HG02623 (cell line): ENCODE measurements at regions not wholly inside any gene's neighbourhood (a gene's known extent, or its start where the extent isn't known, plus 50 kb on each side); places are given as distances from the start of the nearest gene placed in this dataset.
"Not testable (repeated sequence)": the region's sequence is repeated elsewhere in the genome, so short reads cannot be mapped to it uniquely, and the experiment has no call there.

ENCODE experiments used
- ATAC-seq: cut with Tn5 transposase; IDR thresholded peaks from one replicate; pipeline ENCODE4 v1.9.1; 2021; ENCODE audit warnings: moderate library complexity; ENCODE audit not compliant: unreplicated experiment

GRCh38 chr4:120636120-120636630 is 286.4 kb downstream of the PRDM5 start:
- ATAC-seq = no peak

- ATAC-seq = no peak
Observed at GRCh38 chr4:120633810-120634209, 288.7 kb downstream of the PRDM5 start.

GRCh38 chr4:120630427-120630826 is 292.1 kb downstream of the PRDM5 start:
- no peak for ATAC-seq

DNA sequence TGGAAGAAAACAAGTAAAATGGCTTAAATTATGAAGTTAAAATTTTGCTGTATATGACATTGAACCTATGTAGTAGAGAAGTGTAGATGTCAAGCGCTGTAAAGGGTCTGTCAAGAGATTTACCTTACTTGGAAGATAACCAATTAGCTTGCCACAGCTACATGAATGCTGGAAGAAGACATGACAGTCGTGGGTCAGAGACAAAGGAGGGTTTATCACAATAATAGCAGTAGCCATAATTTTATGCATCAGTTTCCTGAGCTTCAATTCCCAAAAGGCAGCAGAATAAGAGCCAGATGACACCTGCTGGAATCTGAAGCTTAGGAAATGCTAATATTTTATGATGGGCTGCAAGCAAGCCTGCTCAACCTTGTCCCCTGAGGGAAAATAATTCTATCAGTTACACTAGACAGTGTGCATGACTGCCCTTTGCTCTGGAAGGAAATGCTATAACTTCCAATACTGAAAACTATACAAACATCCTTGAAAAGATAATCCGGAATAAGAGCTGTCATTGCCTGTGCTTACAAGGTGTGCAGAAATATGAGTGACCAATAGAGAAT is 292.9 kb downstream of the PRDM5 start:
- ATAC-seq = no peak

DNA sequence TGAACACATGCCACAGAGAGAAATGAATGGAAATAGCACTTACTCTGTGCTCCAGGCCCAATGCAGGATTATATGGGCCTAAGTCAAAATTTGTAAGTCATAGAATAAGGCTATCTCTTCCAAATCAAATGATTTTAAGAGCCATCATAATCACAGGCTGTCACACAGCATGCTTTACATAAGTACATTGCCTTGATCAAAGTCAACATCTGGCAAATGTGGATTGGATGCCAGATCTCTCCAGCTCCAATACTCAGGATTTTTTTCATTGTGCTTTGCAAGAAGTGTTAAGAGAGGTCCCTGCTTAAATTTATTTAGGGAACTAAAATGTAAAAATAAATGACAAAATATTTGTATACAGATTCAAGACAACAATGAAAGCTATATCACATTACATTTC is 299.9 kb downstream of the PRDM5 start:
- ATAC-seq = no peak

DNA sequence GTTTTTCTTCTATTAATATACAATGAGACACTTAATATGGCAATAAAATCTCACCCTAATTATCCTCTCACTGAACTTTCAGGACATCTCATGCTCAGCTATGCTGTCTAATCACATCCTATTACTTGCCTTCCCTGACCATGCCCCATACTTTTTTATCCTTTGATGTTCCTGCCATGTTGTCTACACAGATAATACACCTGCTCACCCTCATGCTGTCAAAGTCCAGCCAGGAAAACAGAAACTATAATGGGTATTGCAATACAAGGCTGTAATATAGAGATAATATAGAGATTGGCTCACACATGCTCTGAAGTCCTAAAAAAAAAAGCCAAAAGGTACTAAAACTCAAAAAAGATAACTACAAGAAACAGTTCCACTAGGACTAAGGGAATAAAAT is 305.4 kb downstream of the PRDM5 start:
- no peak for ATAC-seq

GRCh38 chr4:120616041-120616440 is 306.5 kb downstream of the PRDM5 start:
- no peak for ATAC-seq

GRCh38 chr4:120613778-120614177 is 308.7 kb downstream of the PRDM5 start:
- no peak for ATAC-seq

DNA sequence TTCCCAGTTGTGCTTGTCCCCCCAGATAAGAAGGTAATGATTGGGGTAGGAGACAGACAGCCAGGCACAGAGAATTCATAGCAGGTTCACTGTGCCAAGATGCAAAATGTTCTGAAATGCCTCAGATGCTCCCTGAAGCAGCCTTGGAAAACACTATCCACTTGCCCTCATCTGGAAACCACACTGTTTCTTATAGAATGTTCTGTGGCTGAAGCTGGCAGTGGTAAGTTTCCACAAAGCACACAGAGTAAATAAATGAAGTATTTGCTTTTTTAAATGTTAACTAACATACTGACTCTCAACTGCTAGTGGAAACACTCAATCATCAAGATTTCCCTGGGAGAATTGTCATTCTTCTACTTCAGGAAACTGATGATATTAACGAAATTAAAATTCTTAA is 311.4 kb downstream of the PRDM5 start:
- no peak for ATAC-seq

GRCh38 chr4:120591038-120591437 is 331.5 kb downstream of the PRDM5 start:
- no peak for ATAC-seq

- no peak for ATAC-seq
Observed at GRCh38 chr4:120589787-120590186, 332.7 kb downstream of the PRDM5 start.

DNA sequence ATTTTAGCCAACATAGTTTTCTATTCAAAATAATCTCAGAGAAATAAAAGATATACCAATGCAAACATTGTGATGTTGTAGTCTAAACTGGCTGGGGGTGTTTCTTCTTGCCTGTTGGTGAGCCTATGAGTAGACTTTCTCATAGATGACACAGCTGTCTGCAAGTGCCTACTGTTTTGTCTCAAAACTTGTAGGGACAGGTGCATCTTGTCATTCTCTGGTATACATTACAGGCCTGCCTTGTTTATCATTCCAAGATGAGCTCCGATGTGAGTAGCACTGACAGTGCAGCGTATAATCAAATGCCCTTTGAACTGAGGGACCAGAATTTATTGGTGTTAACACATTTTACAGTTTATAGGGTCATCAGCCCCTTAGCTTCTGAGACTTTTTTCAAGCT is 353.8 kb downstream of the PRDM5 start:
- no peak for ATAC-seq

GRCh38 chr4:120561648-120562047 is 360.9 kb downstream of the PRDM5 start:
- ATAC-seq = no peak

GRCh38 chr4:120557372-120557771 is 365.2 kb downstream of the PRDM5 start:
- ATAC-seq = no peak

GRCh38 chr4:120555058-120555457 is 367.5 kb downstream of the PRDM5 start:
- ATAC-seq = no peak

GRCh38 chr4:120554086-120554485 is 368.4 kb downstream of the PRDM5 start:
- ATAC-seq = no peak

GRCh38 chr4:120550624-120551220 is 371.8 kb downstream of the PRDM5 start:
- ATAC-seq = not testable (repeated sequence)

GRCh38 chr4:120549011-120549570 is 373.4 kb downstream of the PRDM5 start:
- ATAC-seq = no peak

- ATAC-seq = no peak
Observed at GRCh38 chr4:120545391-120545790, 377.1 kb downstream of the PRDM5 start.

GRCh38 chr4:120544838-120545237 is 377.7 kb downstream of the PRDM5 start:
- no peak for ATAC-seq

GRCh38 chr4:120540625-120541024 is 381.9 kb downstream of the PRDM5 start:
- no peak for ATAC-seq

DNA sequence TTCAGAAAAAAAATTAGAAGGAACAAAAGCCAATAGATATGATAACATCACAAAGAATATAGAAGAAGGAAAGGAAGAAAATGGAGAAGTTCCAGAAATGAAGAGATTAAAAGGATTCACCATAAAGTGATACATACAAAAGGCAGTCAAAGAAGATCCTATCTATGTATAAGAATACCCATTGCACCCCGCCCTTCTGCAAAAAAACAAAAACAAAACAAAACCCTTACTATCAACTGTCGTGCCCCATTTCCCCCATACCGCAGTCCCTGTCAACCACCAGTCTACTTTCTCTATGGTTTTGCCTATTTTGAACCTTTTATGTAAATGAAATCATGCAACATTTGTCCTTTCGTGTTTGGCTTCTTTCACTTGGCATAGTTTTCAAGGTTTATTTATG is 385.6 kb downstream of the PRDM5 start:
- no peak for ATAC-seq

GRCh38 chr4:120528428-120528827 is 394.1 kb downstream of the PRDM5 start:
- no peak for ATAC-seq
